H1 (cell line): ENCODE measurements at regions not wholly inside any gene's neighbourhood (a gene's known extent, or its start where the extent isn't known, plus 50 kb on each side); places are given as distances from the start of the nearest gene placed in this dataset.

Experiments used
- CTCF ChIA-PET: fragments of 300-600 bp; sonication (Branson Sonifier 250); formaldehyde crosslinking; loops from one replicate; lab custom pipeline; 2021; ENCODE audit not compliant: partially characterized antibody; lab: Charles Lee
- POLR2A ChIA-PET: fragments of 300-600 bp; sonication (Branson Sonifier 250); formaldehyde crosslinking; loops from one replicate; lab custom pipeline; 2021; ENCODE audit warnings: inconsistent platforms; ENCODE audit not compliant: partially characterized antibody; lab: Charles Lee
- DNase-seq, 2 experiments: peaks; one replicate each; pipeline versions ENCODE4 v3.0.0 to v3.0.0-alpha.2; 2010 to 2022; ENCODE audit warnings: low spot score in 2 of 2, low read depth in 1 of 2, mixed read lengths in 1 of 2
- FAIRE-seq: peaks from 2 replicates; lab custom pipeline; 2011; peaks lifted over from hg19 to GRCh38; lab: Jason Lieb, UNC
- H2AFZ ChIP-seq: 2 replicates; pipeline ENCODE4 v1.8.1; 2012; ENCODE audit warnings: low read length, inconsistent platforms
- H2AK5ac ChIP-seq: 2 replicates; pipeline ENCODE4 v1.6.1; 2013; ENCODE audit warnings: low read depth, low read length
- H2BK120ac ChIP-seq: replicated peaks from 2 replicates; pipeline ENCODE3; 2013; ENCODE audit warnings: low read depth, low read length, inconsistent platforms
- H2BK12ac ChIP-seq: 2 replicates; pipeline ENCODE4 v1.6.1; 2013; ENCODE audit warnings: low read depth, low read length
- H2BK15ac ChIP-seq: 2 replicates; pipeline ENCODE4 v1.6.1; 2013; ENCODE audit warnings: low read length
- H2BK20ac ChIP-seq: 2 replicates; pipeline ENCODE4 v1.6.1; 2013; ENCODE audit warnings: low read length
- H2BK5ac ChIP-seq: 2 replicates; pipeline ENCODE4 v1.6.1; 2013; ENCODE audit warnings: low read depth, low read length
- H3K14ac ChIP-seq: 2 replicates; pipeline ENCODE4 v1.6.1; 2013; ENCODE audit warnings: inconsistent platforms; ENCODE audit not compliant: insufficient read length
- H3K18ac ChIP-seq: 2 replicates; pipeline ENCODE4 v1.6.1; 2013; ENCODE audit warnings: low read length; ENCODE audit errors: extremely low read depth
- H3K23ac ChIP-seq: 2 replicates; pipeline ENCODE4 v1.6.1; 2013; ENCODE audit warnings: inconsistent platforms; ENCODE audit not compliant: insufficient read length
- H3K23me2 ChIP-seq: 2 replicates; pipeline ENCODE4 v1.6.1; 2013; ENCODE audit warnings: low read depth, low read length
- H3K27ac ChIP-seq: 2 replicates; pipeline ENCODE4 v1.6.1; 2011; ENCODE audit warnings: low read depth, low read length, inconsistent platforms
- H3K27me3 ChIP-seq, 4 experiments: replicated peaks in 1 of 4; 1 replicate in 1 of 4; 2 replicates in 3 of 4; pipeline versions ENCODE4 v1.6.1 to v1.8.1; 2011 to 2013; ENCODE audit warnings: low read length in 3 of 4, mild to moderate bottlenecking in 3 of 4, inconsistent platforms in 2 of 4, mixed read lengths in 2 of 4, moderate library complexity in 1 of 4; ENCODE audit not compliant: control insufficient read depth in 3 of 4, insufficient read depth in 3 of 4; ENCODE audit errors: extremely low read depth in 1 of 4
- H3K36me3 ChIP-seq, 4 experiments: 2 replicates each; pipeline versions ENCODE4 v1.6.1 to v1.8.1; 2011 to 2013; ENCODE audit warnings: mild to moderate bottlenecking in 4 of 4, low read length in 3 of 4, moderate library complexity in 2 of 4, control low read depth in 1 of 4, inconsistent platforms in 1 of 4; ENCODE audit not compliant: insufficient read depth in 4 of 4, control insufficient read depth in 2 of 4
- H3K4ac ChIP-seq: replicated peaks from 2 replicates; pipeline ENCODE3; 2013; ENCODE audit warnings: low read length, low read depth, mixed read lengths, inconsistent platforms; ENCODE audit not compliant: insufficient read length
- H3K4me1 ChIP-seq, 4 experiments: replicated peaks in 1 of 4; 1 replicate in 1 of 4; 2 replicates in 3 of 4; pipeline versions ENCODE4 v1.6.1 to v1.8.1; 2011 to 2013; ENCODE audit warnings: low read length in 3 of 4, inconsistent platforms in 2 of 4, mixed read lengths in 1 of 4; ENCODE audit not compliant: insufficient read depth in 4 of 4, control insufficient read depth in 3 of 4
- H3K4me2 ChIP-seq, 2 experiments: 2 replicates each; pipeline versions ENCODE4 v1.6.1 to v1.8.1; 2011 to 2013; ENCODE audit warnings: low read depth in 2 of 2, low read length in 2 of 2, control low read depth in 1 of 2, inconsistent platforms in 1 of 2, mild to moderate bottlenecking in 1 of 2; ENCODE audit not compliant: insufficient read depth in 1 of 2
- H3K4me3 ChIP-seq, 4 experiments: fragments of 200-600, 300-600 bp in 1 of 4; sonication (generic), shearing (Covaris generic), sonication (Bioruptor Twin) in 1 of 4; 2 replicates each; pipeline versions ENCODE4 v1.5.1 to v1.8.1; 2011 to 2016; ENCODE audit warnings: low read length in 4 of 4, low read depth in 3 of 4, control low read depth in 2 of 4, inconsistent platforms in 2 of 4, mild to moderate bottlenecking in 2 of 4, mixed read lengths in 1 of 4, moderate library complexity in 1 of 4; ENCODE audit not compliant: insufficient read depth in 2 of 4; ENCODE audit errors: extremely low read depth in 1 of 4
- H3K56ac ChIP-seq: replicated peaks from 2 replicates; pipeline ENCODE3; 2013; ENCODE audit warnings: low read depth, mild to moderate bottlenecking, mixed read lengths, low read length, inconsistent platforms; ENCODE audit not compliant: insufficient read length
- H3K79me1 ChIP-seq: 2 replicates; pipeline ENCODE4 v1.6.1; 2013; ENCODE audit warnings: low read depth, low read length, control low read depth
- H3K79me2 ChIP-seq, 2 experiments: 2 replicates each; pipeline versions ENCODE4 v1.6.1 to v1.8.1; 2012 to 2013; ENCODE audit warnings: low read length in 2 of 2, mild to moderate bottlenecking in 2 of 2, inconsistent platforms in 1 of 2; ENCODE audit not compliant: insufficient read depth in 2 of 2, control insufficient read depth in 1 of 2
- H3K9ac ChIP-seq, 4 experiments: replicated peaks in 1 of 4; 1 replicate in 1 of 4; 2 replicates in 3 of 4; pipeline versions ENCODE4 v1.6.1 to v1.8.1; 2011 to 2013; ENCODE audit warnings: low read depth in 3 of 4, low read length in 3 of 4, control low read depth in 2 of 4, mild to moderate bottlenecking in 2 of 4, moderate library complexity in 2 of 4, inconsistent platforms in 1 of 4; ENCODE audit errors: extremely low read depth in 1 of 4
- H3K9me3 ChIP-seq, 2 experiments: 2 replicates each; pipeline versions ENCODE4 v1.6.1 to v1.8.1; 2012 to 2013; ENCODE audit warnings: mild to moderate bottlenecking in 2 of 2, moderate library complexity in 2 of 2, control low read depth in 1 of 2, inconsistent platforms in 1 of 2, low read depth in 1 of 2, low read length in 1 of 2, mixed read lengths in 1 of 2; ENCODE audit not compliant: insufficient read depth in 2 of 2
- H4K20me1 ChIP-seq, 2 experiments: replicated peaks in 1 of 2; 2 replicates each; pipeline versions ENCODE3 to v1.8.1; 2011 to 2013; ENCODE audit warnings: inconsistent platforms in 2 of 2, low read length in 2 of 2, mild to moderate bottlenecking in 1 of 2; ENCODE audit not compliant: insufficient read depth in 2 of 2, control insufficient read depth in 1 of 2
- H4K5ac ChIP-seq: 2 replicates; pipeline ENCODE4 v1.6.1; 2013; ENCODE audit warnings: low read length, low read depth, mixed read lengths, inconsistent platforms; ENCODE audit not compliant: insufficient read length
- H4K8ac ChIP-seq: 2 replicates; pipeline ENCODE4 v1.8.0; 2013; ENCODE audit warnings: mild to moderate bottlenecking, moderate library complexity, low read length, inconsistent platforms; ENCODE audit not compliant: insufficient read depth; ENCODE audit errors: extremely low read depth
- H4K91ac ChIP-seq: replicated peaks from 2 replicates; pipeline ENCODE3; 2013; ENCODE audit warnings: low read length, mixed read lengths, inconsistent platforms; ENCODE audit not compliant: insufficient read length
- EP300 ChIP-seq, 2 experiments: IDR thresholded peaks; 1 replicate in 1 of 2; 2 replicates in 1 of 2; pipeline ENCODE4 v1.6.1; 2011 to 2012; ENCODE audit warnings: low read depth in 2 of 2, low read length in 2 of 2, mild to moderate bottlenecking in 2 of 2, borderline replicate concordance in 1 of 2, inconsistent platforms in 1 of 2, moderate library complexity in 1 of 2
- GABPA ChIP-seq: IDR thresholded peaks from 2 replicates; pipeline ENCODE4 v1.6.1; 2011; ENCODE audit warnings: mild to moderate bottlenecking, low read length, moderate library complexity, borderline replicate concordance; ENCODE audit not compliant: insufficient read depth
- HDAC6 ChIP-seq: IDR thresholded peaks from one replicate; pipeline ENCODE4 v1.7.1; 2012; ENCODE audit warnings: low read depth, mild to moderate bottlenecking, inconsistent platforms, low read length, moderate library complexity
- KDM4A ChIP-seq: IDR thresholded peaks from one replicate; pipeline ENCODE4 v1.7.1; 2012; ENCODE audit warnings: low read depth, mild to moderate bottlenecking, moderate library complexity, low read length, inconsistent platforms; ENCODE audit not compliant: severe bottlenecking
- MAFK ChIP-seq: IDR thresholded peaks from 2 replicates; pipeline ENCODE4 v1.6.1; 2012; ENCODE audit warnings: low read depth, mild to moderate bottlenecking, improper control_type of control experiment, low read length
- POLR2AphosphoS5 ChIP-seq: IDR thresholded peaks from 2 replicates; pipeline ENCODE4 v1.6.1; 2011; ENCODE audit warnings: low read depth, low read length
- RFX5 ChIP-seq: IDR thresholded peaks from 2 replicates; pipeline ENCODE4 v1.6.1; 2011; ENCODE audit warnings: low read depth, low read length, improper control_type of control experiment, borderline replicate concordance
- SIX5 ChIP-seq: IDR thresholded peaks from 2 replicates; pipeline ENCODE4 v1.6.1; 2011; ENCODE audit warnings: mild to moderate bottlenecking, low read depth, low read length
- YY1 ChIP-seq: IDR thresholded peaks from 2 replicates; pipeline ENCODE4 v1.6.1; 2011; ENCODE audit warnings: low read depth, mild to moderate bottlenecking, low read length
- ZNF274 ChIP-seq: IDR thresholded peaks from 2 replicates; pipeline ENCODE4 v1.7.0; 2012; ENCODE audit warnings: low read length, borderline replicate concordance; ENCODE audit errors: extremely low read depth
- WGBS, 2 experiments: shearing (Covaris generic) in 1 of 2; methylation state at CpG; one replicate each; pipeline versions ENCODE4 v1.1.6 to v1.1.7; 2013 to 2015; ENCODE audit warnings: low lambda C conversion rate in 2 of 2, mixed read lengths in 2 of 2, inconsistent platforms in 1 of 2, low coverage in 1 of 2, missing lambda C conversion rate in 1 of 2; ENCODE audit not compliant: insufficient replicate concordance in 2 of 2, insufficient coverage in 1 of 2, insufficient read length in 1 of 2; ENCODE audit errors: extremely low coverage in 1 of 2, missing lambda C conversion rate in 1 of 2; 5-methylcytosine and 5-hydroxymethylcytosine counted together

GRCh38 chr16:22739077-22739476 lies 74.9 kb upstream of the HS3ST2 start:
- no peak for FAIRE-seq
- Histone ChIP-seq H2AFZ (0 out of 2 replicates have a peak overlapping the region, but pooled peaks have one; percentile 11), H3K36me3 (no peaks in the 10 kb centered on the region), H2BK5ac (no peak overlapping the region), H3K9me3 (no peaks in the 10 kb centered on the region), H2BK120ac (no peak overlapping the region), H4K8ac (no peak overlapping the region), H4K91ac (no peak overlapping the region), H3K27me3 (no peaks in the 10 kb centered on the region), H3K4ac (peak overlapping the region; percentile 44), H3K79me2 (no peaks in the 10 kb centered on the region), H3K27ac (no peak overlapping the region), H4K20me1 (no peaks in the 10 kb centered on the region), H3K79me1 (no peaks in the 10 kb centered on the region), H3K56ac (no peak overlapping the region), H3K4me1 (peaks cover 0 to 5% (median 2%) of the 10 kb centered on the region in 4 experiments; a peak in 1 of 7 replicates), H3K23ac (no peak overlapping the region), H3K14ac (no peak overlapping the region), H4K5ac (no peak overlapping the region), H2AK5ac (no peak overlapping the region), H2BK15ac (no peak overlapping the region), H3K18ac (no peak overlapping the region), H2BK20ac (no peak overlapping the region), H3K23me2 (no peaks in the 10 kb centered on the region), H2BK12ac (no peak overlapping the region), H3K9ac (no peak overlapping the region), H3K4me3 (no peak overlapping the region), H3K4me2 (no peak overlapping the region)
- ChIA-PET CTCF (interaction anchor here (1.7 kb wide), 1 partner anchor 13 kb away, joined by 3 read pairs; no protein-coding TSS in a partner anchor), POLR2A (interaction anchor here (0.5 kb wide), 1 partner anchor 160 kb away, joined by 3 read pairs; no protein-coding TSS in a partner anchor)
- 91% methylated on average over 2 of the region's 3 CpGs; no CpG with 5 or more reads in 1 of the 2 experiments for WGBS, 2 experiments
- DNase-seq, result no peak
- TF ChIP-seq MAFK (no peak), KDM4A (no peak), HDAC6 (no peak), ZNF274 (no peak), SIX5 (no peak), GABPA (no peak), RFX5 (no peak), POLR2AphosphoS5 (no peak), YY1 (no peak), EP300 (IDR thresholded peaks at IDR 0.05; ENCODE audit: borderline replicate concordance in 1 of 2, low read depth in 2 of 2, low read length in 2 of 2) (no peak)
